SW 1271 (cell line): ENCODE measurements at regions not wholly inside any gene's neighbourhood (a gene's known extent, or its start where the extent isn't known, plus 50 kb on each side); places are given as distances from the start of the nearest gene placed in this dataset.
"Not testable (repeated sequence)": the region's sequence is repeated elsewhere in the genome, so short reads cannot be mapped to it uniquely, and the experiment has no call there.

ENCODE experiments used
- DNase-seq, 2 experiments: peaks; one replicate each; lab custom pipeline; 2025; lab: John Stamatoyannopoulos, UW

GRCh38 chr7:23887660-23888059 is 177.6 kb downstream of the STK31 start:
- no peak for DNase-seq

DNA sequence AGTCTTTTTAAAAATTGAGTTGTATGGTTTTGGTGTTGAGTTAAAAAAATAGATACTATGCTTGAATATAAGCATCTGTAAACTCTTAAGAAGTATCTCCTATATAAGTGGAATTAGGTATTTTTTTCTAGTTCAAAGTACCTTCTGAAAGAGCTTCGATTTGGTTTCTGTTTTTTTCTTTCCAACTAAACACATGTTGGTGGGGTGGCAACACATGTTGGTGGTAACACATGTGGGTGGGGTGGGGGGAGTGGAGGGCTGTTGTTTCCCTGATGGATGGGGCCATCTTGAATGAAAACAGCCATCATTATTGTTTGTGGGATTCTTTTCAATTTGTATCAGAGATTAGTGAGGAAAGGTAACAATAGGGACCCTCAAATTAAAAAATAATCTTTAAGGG is 178.9 kb downstream of the STK31 start:
- no peak for DNase-seq

- DNase-seq, result no peak
These were observed 179.5 kb downstream of the STK31 start for GRCh38 chr7:23889566-23889965.

DNA sequence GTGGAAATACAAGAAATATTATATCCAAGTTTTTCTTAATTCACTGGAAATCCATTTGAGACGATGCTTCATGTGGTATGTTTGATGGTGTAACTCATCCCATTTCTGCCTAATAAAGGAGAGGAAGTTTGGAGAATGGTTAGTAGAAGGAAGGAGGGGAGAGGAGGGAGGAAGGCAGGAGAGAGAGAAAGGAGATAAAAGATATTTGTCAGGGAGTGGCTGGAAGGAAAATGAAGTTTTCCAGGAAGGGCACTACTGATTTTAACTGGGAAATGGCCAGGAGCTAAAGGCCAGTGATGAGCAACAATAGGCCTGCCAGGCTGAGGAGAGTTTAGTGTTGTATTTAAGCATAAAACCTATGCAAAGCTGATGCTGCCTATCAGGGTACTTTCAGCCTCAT is 182.0 kb downstream of the STK31 start:
- no peak for DNase-seq

DNA sequence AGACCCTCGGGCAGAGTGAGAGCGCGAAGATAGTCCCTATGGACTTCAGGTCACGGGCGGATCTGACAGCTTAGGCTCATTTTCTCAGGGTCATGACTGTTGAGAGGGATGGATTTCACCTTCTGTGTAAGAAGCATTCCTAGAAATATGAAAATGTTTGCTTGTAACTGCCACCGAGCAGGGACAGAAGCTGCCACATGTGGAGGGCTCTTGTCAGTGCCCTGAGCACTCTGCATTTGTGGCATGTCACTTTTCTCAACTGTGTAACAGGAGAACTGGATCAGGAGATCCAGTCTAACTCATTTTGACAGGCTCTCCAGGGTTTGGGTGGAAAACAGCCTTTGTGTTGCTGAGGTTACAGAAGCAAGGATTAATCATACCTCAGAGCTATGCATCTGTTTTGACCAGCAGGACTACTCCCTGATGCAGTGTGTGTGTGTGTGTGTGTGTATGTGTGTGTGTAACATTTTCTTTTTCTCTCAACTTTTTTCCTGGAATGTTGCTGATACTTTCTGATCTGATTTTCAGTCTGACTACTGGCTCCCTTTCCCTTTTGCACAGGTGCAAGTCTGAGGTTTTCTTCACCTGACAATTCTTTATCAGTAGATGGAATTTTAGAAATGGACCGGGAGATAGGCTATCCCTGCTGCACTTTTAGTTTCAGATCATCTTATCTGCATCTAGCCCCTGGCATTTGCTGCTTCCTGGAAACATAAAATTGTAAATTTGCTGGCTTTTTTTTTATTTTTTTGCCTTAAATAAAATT is 183.3 kb downstream of the STK31 start:
- DNase-seq, result no peak

DNA sequence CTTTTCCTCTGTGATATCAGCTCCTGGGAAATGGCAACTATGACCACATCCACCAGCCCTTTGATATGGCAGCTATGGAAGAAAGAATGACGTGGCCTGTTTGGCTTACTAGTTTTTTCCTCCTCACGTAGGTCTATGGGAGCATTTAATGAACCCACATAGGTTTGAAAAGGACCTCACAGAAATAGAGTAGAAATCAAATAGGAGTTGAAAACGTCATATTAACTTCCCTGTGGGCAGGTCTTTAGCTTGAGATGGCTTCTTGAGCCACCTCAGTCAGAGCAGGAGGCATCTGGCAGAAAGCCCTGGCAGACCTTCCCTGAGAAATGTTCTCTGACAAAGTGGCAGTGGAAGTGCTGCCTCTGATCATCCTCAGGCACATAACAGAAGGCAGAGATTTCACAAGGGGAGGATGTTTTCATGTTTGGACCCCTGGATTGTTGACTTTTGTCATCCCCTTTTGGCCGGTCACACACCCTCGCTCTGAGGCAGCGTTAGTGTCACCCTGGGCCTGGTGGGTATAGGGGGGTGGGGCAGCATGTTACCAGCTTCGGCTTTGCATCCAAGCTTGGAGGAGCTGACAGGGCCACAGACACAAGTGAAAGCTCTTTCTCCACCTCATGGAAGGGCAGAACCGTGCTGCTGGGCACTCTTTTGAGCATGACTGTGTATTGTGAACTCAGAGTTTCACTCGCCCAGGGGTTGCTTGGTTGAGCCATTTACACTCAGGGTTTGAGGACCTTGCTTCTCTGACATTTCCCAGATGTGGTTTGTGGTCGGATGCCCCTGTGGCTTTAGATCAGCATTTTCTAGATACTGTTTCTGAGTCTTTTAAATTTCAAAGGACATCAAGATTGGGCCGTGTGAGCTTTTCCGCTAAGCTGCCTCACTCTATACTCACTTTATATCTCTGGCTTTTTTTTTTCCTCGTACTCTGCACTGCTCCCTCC is 184.2 kb downstream of the STK31 start:
- no peak for DNase-seq

- DNase-seq, result no peak
These were observed 185.0 kb downstream of the STK31 start for GRCh38 chr7:23894892-23895569.

- no peak for DNase-seq
These were observed 185.7 kb downstream of the STK31 start for GRCh38 chr7:23895666-23896096.

- no peak for DNase-seq
These were observed 188.6 kb downstream of the STK31 start for GRCh38 chr7:23898619-23899018.

DNA sequence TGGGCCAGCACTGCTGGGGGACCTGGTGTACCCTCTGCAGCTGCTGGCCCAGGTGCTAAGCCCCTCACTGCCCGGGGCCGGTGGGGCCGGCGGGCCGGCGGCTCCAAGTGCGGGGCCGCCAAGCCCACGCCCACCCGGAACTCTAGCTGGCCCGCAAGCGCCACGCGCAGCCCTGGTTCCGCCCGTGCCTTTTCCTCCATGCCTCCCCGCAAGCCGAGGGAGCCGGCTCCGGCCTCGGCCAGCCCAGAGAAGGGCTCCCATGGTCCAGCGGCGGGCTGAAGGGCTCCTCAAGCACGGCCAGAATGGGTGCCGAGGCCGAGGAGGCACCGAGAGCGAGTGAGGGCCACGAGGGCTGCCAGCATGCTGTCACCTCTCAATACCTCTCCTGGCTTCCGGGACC is 194.9 kb downstream of the STK31 start:
- not testable (repeated sequence) for DNase-seq

DNA sequence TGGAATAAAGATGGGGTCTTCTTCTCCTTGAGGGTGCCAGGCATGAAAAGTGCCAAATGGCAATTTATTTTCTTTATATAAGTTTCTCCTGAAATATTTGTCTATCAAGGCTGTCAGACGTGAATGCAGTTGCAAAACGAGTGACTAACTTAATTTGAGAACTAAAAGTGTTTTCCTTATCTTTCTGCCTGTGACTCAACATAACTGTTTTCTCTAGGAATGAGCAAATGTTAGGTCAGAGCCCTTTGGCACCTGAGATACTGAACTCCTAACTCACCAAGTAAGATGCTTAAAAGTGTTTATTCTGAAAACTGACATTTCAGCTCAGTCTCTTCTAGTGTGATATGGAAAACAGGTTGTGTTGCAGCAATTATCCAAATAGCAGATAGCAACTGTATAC is 197.0 kb downstream of the STK31 start:
- DNase-seq, result peak in 1 of 2 experiments; percentile 14

DNA sequence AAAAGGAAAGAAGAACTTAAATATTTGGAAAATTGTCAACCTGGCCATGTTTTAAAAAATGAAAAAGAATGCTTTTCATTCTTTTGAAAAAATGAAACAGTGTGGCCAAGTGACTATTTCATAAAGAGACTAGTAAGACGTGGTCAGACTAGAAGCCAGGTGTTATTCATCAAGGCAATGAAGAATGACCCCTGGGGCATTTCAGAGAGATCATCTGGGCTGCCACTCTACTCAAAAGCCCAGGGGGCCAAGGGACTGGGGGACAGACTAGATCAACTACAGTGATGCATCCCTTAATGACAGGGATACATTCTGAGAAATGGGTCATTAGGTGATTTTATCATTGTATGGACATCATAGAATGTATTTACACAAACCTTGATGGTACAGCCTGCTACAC is 199.4 kb downstream of the STK31 start:
- no peak for DNase-seq

- no peak for DNase-seq
These were observed 202.0 kb downstream of the STK31 start for GRCh38 chr7:23912065-23912464.

DNA sequence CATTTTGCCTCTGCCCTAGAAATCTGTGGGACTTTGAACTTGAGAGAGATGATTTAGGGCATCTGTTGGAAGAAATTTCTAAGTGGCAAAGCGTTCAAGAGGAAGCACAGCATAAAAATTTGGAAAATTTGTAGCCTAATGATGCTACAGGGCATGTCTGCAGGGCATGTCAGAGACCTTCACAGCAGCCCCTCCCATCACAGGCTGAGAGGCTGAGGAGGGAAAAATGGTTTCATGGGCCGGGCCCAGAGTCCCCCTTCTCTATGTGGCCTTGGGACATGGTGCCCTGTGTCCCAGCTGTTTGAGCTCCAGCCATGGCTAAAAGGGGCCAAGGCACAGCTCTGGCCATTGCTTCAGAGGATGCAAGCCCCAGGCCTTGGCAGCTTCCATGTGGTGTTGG is 203.0 kb downstream of the STK31 start:
- DNase-seq, result no peak

GRCh38 chr7:23915236-23915635 is 205.2 kb downstream of the STK31 start:
- DNase-seq, result no peak

DNA sequence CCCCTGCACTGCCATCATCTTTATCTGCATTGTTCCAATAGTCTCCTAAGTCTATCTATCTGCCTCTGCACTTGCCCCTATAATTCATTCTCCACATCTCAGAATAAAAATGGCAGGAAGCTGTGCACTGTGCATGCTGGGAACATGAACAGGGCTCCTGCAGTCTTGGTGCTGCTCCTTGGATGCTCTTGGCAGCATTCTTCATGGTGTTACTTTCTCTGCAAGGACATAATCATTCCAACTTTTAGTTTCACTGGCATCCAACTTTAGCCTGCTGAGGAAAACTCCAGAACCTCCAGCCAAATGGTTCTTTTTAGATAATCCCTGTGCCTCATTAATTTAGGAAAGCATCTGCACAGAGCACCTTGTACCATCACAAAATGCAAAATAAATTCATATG is 208.3 kb downstream of the STK31 start:
- DNase-seq, result no peak

- DNase-seq, result no peak
These were observed 208.8 kb downstream of the STK31 start for GRCh38 chr7:23918856-23919255.

DNA sequence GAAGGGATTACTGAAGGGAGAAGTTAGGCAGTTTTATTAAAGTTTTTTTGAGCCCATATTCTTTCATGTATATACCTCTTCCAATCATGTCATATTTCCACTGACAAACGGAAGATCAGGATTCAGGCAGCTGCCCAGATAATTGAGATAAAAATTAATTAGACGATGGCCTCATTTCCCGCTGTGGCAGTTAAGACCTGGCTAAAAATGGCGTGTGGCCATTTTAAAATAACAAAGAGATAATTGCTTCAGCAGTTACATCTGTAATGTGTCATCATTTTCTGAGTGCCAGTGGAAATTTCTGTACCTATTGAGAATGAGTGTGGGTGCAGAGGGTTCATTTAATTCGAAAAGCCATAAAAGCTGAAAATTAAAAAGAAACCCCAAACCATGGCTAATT is 215.1 kb downstream of the STK31 start:
- no peak for DNase-seq

DNA sequence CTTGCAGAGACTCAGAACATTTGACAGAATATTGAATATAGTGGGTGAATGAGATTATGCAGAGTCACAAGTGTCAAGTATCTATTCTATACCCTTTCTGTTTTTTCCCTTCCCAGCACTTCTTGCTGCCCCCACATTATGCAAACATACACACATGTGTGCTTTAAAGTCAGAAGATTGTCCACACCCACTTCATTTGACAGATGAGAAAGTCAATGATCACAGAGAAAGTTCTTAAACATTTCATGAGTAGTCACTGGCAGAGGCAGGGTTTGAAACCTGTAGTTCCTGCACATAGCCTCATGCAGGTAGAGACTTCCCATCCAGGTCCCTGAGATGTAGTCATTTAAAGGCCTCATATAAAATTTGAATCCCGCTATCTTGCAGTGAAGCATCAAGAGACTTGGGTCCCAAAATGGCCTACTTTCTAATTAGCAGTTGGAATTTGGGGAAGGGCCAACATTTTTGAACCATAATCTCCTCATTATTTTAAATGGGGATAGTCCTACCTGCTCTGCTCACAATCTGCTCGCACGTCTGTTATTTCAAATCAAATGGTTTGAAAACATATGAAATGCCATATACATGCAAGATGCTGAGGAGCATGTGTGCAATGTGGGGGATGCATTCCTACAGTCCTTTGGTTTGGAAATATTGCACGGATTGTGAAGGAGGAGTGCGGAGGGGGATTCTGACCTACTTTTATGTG is 217.8 kb downstream of the STK31 start:
- no peak for DNase-seq

- DNase-seq, result no peak
These were observed 218.4 kb downstream of the STK31 start for GRCh38 chr7:23928418-23928775.

- DNase-seq, result no peak
These were observed 220.3 kb downstream of the STK31 start for GRCh38 chr7:23930312-23930711.

- DNase-seq, result no peak
These were observed 221.6 kb downstream of the STK31 start for GRCh38 chr7:23931633-23932032.
